GM23338 (cell line): ENCODE measurements at regions not wholly inside any gene's neighbourhood (a gene's known extent, or its start where the extent isn't known, plus 50 kb on each side); places are given as distances from the start of the nearest gene placed in this dataset.

Source experiments
- ATAC-seq: fragments of 200-7000 bp; cut with Tn5 transposase; 3 replicates; pipeline ENCODE4 v1.9.1; 2020
- DNase-seq: peaks from one replicate; pipeline ENCODE4 v3.0.0-alpha.2; 2015; ENCODE audit warnings: low spot score
- H2AFZ ChIP-seq: fragments of 200-600 bp; sonication (generic); 2 replicates; pipeline ENCODE4 v1.8.0; 2016; ENCODE audit warnings: antibody characterized with exemption, mild to moderate bottlenecking, moderate library complexity
- H3F3A ChIP-seq: fragments of 200-600 bp; sonication (generic); replicated peaks from 2 replicates; pipeline ENCODE4 v1.8.0; 2017; ENCODE audit warnings: antibody characterized with exemption, mixed run types, low read depth
- H3K27ac ChIP-seq: fragments of 200-600 bp; sonication (generic); 2 replicates; pipeline ENCODE4 v1.6.1; 2016; ENCODE audit warnings: low read depth
- H3K27me3 ChIP-seq: fragments of 200-600 bp; sonication (generic); 2 replicates; pipeline ENCODE4 v1.8.0; 2016; ENCODE audit warnings: mild to moderate bottlenecking, mixed run types, moderate library complexity; ENCODE audit not compliant: insufficient read depth
- H3K36me3 ChIP-seq: fragments of 200-600 bp; sonication (generic); 2 replicates; pipeline ENCODE4 v1.8.0; 2016; ENCODE audit warnings: mild to moderate bottlenecking; ENCODE audit not compliant: insufficient read depth
- H3K4me1 ChIP-seq: fragments of 200-600 bp; sonication (generic); 2 replicates; pipeline ENCODE4 v1.8.0; 2016; ENCODE audit warnings: mild to moderate bottlenecking, moderate library complexity; ENCODE audit not compliant: insufficient read depth
- H3K4me2 ChIP-seq: fragments of 200-600 bp; sonication (generic); 2 replicates; pipeline ENCODE4 v1.7.1; 2017; ENCODE audit warnings: mixed run types
- H3K4me3 ChIP-seq: fragments of 200-600 bp; sonication (generic); 2 replicates; pipeline ENCODE4 v1.6.1; 2016; ENCODE audit warnings: mixed run types
- H3K79me2 ChIP-seq: fragments of 200-600 bp; sonication (generic); replicated peaks from 2 replicates; pipeline ENCODE4 v1.8.0; 2017; ENCODE audit warnings: mild to moderate bottlenecking; ENCODE audit not compliant: insufficient read depth
- H3K9me2 ChIP-seq: fragments of 200-600 bp; sonication (generic); 2 replicates; pipeline ENCODE4 v1.8.0; 2017; ENCODE audit not compliant: insufficient read depth
- H4K20me1 ChIP-seq: fragments of 200-600 bp; sonication (generic); replicated peaks from 2 replicates; pipeline ENCODE4 v1.8.0; 2017; ENCODE audit warnings: mild to moderate bottlenecking; ENCODE audit not compliant: insufficient read depth
- H3K27ac Mint-ChIP-seq: 2 replicates; pipeline ENCODE4 v1.8.0; 2020; ENCODE audit warnings: inconsistent platforms, mild to moderate bottlenecking, moderate library complexity, mixed read lengths
- H3K27me3 Mint-ChIP-seq: 3 replicates; pipeline ENCODE4 v1.8.0; 2022; ENCODE audit warnings: low read depth, mild to moderate bottlenecking, moderate library complexity, mixed read lengths, inconsistent platforms; ENCODE audit not compliant: insufficient read depth, poor library complexity
- H3K36me3 Mint-ChIP-seq: 3 replicates; pipeline ENCODE4 v1.8.0; 2021; ENCODE audit warnings: low read depth, mild to moderate bottlenecking, inconsistent platforms, moderate library complexity, mixed read lengths
- H3K4me1 Mint-ChIP-seq: 3 replicates; pipeline ENCODE4 v1.8.0; 2020; ENCODE audit warnings: mild to moderate bottlenecking, inconsistent platforms, mixed read lengths
- H3K4me3 Mint-ChIP-seq: 3 replicates; pipeline ENCODE4 v1.8.0; 2021; ENCODE audit warnings: moderate library complexity, mild to moderate bottlenecking, inconsistent platforms, mixed read lengths
- H3K9me3 Mint-ChIP-seq: 3 replicates; pipeline ENCODE4 v1.8.0; 2020; ENCODE audit warnings: moderate library complexity, mild to moderate bottlenecking, inconsistent platforms, mixed read lengths
- EZH2phosphoT487 ChIP-seq: fragments of 200-600 bp; sonication (generic); IDR thresholded peaks from one replicate; pipeline ENCODE4 v1.8.1; 2018; ENCODE audit warnings: antibody characterized with exemption; ENCODE audit not compliant: unreplicated experiment
- JUNB ChIP-seq: IDR thresholded peaks from one replicate; pipeline ENCODE4 v1.6.1; 2016; ENCODE audit warnings: antibody characterized with exemption; ENCODE audit not compliant: unreplicated experiment
- NANOG ChIP-seq: IDR thresholded peaks from 2 replicates; pipeline ENCODE4 v1.6.1; 2016; ENCODE audit warnings: antibody characterized with exemption, borderline replicate concordance
- STAT1 ChIP-seq: IDR thresholded peaks from one replicate; pipeline ENCODE4 v1.6.1; 2016; ENCODE audit warnings: antibody characterized with exemption; ENCODE audit not compliant: unreplicated experiment
- ZNF114 ChIP-seq: fragments of 250-450 bp; sonication (Bioruptor Pico); IDR thresholded peaks from 2 replicates; pipeline ENCODE4 v1.5.0; 2020; ENCODE audit warnings: mild to moderate bottlenecking, moderate library complexity
- TF ChIP-seq, protein P1 (sequence below): IDR thresholded peaks from one replicate; pipeline ENCODE4 v1.6.1; 2018; ENCODE audit warnings: antibody characterized with exemption; ENCODE audit not compliant: unreplicated experiment
- TF ChIP-seq, protein P2 (sequence below), 2 experiments: fragments of 200-600 bp in 1 of 2; sonication (generic) in 1 of 2; conservative IDR thresholded peaks; 2 replicates each; pipeline versions ENCODE4 v1.5.1 to v1.6.1; 2016 to 2017; ENCODE audit warnings: antibody characterized with exemption in 2 of 2, low read depth in 2 of 2, mild to moderate bottlenecking in 2 of 2, moderate library complexity in 1 of 2
- TF ChIP-seq, protein P3 (sequence below): fragments of 250-450 bp; sonication (Bioruptor Pico); IDR thresholded peaks from 2 replicates; pipeline ENCODE4 v1.5.0; 2020; ENCODE audit warnings: mild to moderate bottlenecking, moderate library complexity

DNA sequence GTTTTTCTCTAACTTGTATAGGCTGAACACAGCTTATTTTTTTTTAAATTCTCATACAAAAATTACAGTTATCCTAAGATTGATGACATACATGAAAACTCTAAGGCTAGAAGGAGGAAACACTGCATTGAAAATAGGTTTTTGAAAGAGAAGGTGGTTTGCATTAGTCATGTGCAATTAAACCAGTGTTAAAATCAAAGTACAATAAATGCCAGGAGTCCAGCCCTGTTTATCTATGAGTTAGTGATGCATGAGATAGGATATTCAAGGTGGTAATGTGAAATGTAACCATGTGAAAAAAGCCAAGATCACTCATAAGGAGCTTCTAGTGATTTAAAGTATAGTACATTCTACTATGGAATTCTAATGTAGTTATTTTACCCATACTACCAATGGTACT lies 444.9 kb upstream of the CYLC2 start:
- no peak overlapping the region for H3K4me3 ChIP-seq
- no peak for ATAC-seq

More for the DNA sequence above, 444.9 kb upstream of the CYLC2 start:
- Histone ChIP-seq H3K4me1 (no peaks in the 10 kb centered on the region), H4K20me1 (no peaks in the 10 kb centered on the region), H3F3A (no peaks in the 10 kb centered on the region), H3K79me2 (no peaks in the 10 kb centered on the region), H2AFZ (no peak overlapping the region), H3K9me2 (no peaks in the 10 kb centered on the region), H3K27ac (no peak overlapping the region), H3K27me3 (no peaks in the 10 kb centered on the region), H3K4me2 (no peak overlapping the region), H3K36me3 (peaks cover 7% of the 10 kb centered on the region)
- Mint-ChIP-seq H3K27ac (no peak overlapping the region), H3K27me3 (peaks cover 3% of the 10 kb centered on the region), H3K4me1 (no peaks in the 10 kb centered on the region), H3K4me3 (no peak overlapping the region), H3K36me3 (peaks cover 39% of the 10 kb centered on the region), H3K9me3 (peaks cover 96% of the 10 kb centered on the region)
- DNase-seq = no peak
- TF ChIP-seq STAT1 (no peak), JUNB (no peak), ZNF114 (CRISPR knock-in tag) (no peak), EZH2phosphoT487 (no peak), NANOG (no peak)
- TF ChIP-seq, protein P1, sequence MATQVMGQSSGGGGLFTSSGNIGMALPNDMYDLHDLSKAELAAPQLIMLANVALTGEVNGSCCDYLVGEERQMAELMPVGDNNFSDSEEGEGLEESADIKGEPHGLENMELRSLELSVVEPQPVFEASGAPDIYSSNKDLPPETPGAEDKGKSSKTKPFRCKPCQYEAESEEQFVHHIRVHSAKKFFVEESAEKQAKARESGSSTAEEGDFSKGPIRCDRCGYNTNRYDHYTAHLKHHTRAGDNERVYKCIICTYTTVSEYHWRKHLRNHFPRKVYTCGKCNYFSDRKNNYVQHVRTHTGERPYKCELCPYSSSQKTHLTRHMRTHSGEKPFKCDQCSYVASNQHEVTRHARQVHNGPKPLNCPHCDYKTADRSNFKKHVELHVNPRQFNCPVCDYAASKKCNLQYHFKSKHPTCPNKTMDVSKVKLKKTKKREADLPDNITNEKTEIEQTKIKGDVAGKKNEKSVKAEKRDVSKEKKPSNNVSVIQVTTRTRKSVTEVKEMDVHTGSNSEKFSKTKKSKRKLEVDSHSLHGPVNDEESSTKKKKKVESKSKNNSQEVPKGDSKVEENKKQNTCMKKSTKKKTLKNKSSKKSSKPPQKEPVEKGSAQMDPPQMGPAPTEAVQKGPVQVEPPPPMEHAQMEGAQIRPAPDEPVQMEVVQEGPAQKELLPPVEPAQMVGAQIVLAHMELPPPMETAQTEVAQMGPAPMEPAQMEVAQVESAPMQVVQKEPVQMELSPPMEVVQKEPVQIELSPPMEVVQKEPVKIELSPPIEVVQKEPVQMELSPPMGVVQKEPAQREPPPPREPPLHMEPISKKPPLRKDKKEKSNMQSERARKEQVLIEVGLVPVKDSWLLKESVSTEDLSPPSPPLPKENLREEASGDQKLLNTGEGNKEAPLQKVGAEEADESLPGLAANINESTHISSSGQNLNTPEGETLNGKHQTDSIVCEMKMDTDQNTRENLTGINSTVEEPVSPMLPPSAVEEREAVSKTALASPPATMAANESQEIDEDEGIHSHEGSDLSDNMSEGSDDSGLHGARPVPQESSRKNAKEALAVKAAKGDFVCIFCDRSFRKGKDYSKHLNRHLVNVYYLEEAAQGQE = no peak
- TF ChIP-seq, protein P2, sequence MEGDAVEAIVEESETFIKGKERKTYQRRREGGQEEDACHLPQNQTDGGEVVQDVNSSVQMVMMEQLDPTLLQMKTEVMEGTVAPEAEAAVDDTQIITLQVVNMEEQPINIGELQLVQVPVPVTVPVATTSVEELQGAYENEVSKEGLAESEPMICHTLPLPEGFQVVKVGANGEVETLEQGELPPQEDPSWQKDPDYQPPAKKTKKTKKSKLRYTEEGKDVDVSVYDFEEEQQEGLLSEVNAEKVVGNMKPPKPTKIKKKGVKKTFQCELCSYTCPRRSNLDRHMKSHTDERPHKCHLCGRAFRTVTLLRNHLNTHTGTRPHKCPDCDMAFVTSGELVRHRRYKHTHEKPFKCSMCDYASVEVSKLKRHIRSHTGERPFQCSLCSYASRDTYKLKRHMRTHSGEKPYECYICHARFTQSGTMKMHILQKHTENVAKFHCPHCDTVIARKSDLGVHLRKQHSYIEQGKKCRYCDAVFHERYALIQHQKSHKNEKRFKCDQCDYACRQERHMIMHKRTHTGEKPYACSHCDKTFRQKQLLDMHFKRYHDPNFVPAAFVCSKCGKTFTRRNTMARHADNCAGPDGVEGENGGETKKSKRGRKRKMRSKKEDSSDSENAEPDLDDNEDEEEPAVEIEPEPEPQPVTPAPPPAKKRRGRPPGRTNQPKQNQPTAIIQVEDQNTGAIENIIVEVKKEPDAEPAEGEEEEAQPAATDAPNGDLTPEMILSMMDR (conservative IDR thresholded peaks at IDR 0.05; ENCODE audit: low read depth in 2 of 2) = no peak
- TF ChIP-seq, protein P3, sequence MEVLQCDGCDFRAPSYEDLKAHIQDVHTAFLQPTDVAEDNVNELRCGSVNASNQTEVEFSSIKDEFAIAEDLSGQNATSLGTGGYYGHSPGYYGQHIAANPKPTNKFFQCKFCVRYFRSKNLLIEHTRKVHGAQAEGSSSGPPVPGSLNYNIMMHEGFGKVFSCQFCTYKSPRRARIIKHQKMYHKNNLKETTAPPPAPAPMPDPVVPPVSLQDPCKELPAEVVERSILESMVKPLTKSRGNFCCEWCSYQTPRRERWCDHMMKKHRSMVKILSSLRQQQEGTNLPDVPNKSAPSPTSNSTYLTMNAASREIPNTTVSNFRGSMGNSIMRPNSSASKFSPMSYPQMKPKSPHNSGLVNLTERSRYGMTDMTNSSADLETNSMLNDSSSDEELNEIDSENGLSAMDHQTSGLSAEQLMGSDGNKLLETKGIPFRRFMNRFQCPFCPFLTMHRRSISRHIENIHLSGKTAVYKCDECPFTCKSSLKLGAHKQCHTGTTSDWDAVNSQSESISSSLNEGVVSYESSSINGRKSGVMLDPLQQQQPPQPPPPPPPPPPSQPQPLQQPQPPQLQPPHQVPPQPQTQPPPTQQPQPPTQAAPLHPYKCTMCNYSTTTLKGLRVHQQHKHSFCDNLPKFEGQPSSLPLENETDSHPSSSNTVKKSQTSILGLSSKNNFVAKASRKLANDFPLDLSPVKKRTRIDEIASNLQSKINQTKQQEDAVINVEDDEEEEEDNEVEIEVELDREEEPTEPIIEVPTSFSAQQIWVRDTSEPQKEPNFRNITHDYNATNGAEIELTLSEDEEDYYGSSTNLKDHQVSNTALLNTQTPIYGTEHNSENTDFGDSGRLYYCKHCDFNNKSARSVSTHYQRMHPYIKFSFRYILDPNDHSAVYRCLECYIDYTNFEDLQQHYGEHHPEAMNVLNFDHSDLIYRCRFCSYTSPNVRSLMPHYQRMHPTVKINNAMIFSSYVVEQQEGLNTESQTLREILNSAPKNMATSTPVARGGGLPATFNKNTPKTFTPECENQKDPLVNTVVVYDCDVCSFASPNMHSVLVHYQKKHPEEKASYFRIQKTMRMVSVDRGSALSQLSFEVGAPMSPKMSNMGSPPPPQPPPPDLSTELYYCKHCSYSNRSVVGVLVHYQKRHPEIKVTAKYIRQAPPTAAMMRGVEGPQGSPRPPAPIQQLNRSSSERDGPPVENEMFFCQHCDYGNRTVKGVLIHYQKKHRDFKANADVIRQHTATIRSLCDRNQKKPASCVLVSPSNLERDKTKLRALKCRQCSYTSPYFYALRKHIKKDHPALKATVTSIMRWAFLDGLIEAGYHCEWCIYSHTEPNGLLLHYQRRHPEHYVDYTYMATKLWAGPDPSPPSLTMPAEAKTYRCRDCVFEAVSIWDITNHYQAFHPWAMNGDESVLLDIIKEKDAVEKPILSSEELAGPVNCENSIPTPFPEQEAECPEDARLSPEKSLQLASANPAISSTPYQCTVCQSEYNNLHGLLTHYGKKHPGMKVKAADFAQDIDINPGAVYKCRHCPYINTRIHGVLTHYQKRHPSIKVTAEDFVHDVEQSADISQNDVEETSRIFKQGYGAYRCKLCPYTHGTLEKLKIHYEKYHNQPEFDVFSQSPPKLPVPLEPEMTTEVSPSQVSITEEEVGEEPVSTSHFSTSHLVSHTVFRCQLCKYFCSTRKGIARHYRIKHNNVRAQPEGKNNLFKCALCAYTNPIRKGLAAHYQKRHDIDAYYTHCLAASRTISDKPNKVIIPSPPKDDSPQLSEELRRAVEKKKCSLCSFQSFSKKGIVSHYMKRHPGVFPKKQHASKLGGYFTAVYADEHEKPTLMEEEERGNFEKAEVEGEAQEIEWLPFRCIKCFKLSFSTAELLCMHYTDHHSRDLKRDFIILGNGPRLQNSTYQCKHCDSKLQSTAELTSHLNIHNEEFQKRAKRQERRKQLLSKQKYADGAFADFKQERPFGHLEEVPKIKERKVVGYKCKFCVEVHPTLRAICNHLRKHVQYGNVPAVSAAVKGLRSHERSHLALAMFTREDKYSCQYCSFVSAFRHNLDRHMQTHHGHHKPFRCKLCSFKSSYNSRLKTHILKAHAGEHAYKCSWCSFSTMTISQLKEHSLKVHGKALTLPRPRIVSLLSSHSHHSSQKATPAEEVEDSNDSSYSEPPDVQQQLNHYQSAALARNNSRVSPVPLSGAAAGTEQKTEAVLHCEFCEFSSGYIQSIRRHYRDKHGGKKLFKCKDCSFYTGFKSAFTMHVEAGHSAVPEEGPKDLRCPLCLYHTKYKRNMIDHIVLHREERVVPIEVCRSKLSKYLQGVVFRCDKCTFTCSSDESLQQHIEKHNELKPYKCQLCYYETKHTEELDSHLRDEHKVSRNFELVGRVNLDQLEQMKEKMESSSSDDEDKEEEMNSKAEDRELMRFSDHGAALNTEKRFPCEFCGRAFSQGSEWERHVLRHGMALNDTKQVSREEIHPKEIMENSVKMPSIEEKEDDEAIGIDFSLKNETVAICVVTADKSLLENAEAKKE (CRISPR knock-in tag) = no peak
